CD4-positive, alpha-beta memory T cell (primary cell): ENCODE measurements at regions not wholly inside any gene's neighbourhood (a gene's known extent, or its start where the extent isn't known, plus 50 kb on each side); places are given as distances from the start of the nearest gene placed in this dataset.
"Not testable (repeated sequence)": the region's sequence is repeated elsewhere in the genome, so short reads cannot be mapped to it uniquely, and the experiment has no call there.

Experiments used
- CTCF ChIA-PET: fragments of 350-600 bp; sonication (Branson Sonifier 250); formaldehyde crosslinking; loops from one replicate; lab custom pipeline; 2021; ENCODE audit warnings: inconsistent platforms; ENCODE audit not compliant: partially characterized antibody; lab: Charles Lee
- POLR2A ChIA-PET: fragments of 350-600 bp; sonication (Branson Sonifier 250); formaldehyde crosslinking; loops from one replicate; lab custom pipeline; 2021; ENCODE audit not compliant: partially characterized antibody; lab: Charles Lee
- DNase-seq, 5 donors: peaks; one replicate each; pipeline versions ENCODE4 v3.0.0 to v3.0.0-alpha.2; 2020 to 2022; ENCODE audit warnings: mixed read lengths in 1 of 5
- H3K27ac ChIP-seq: one replicate; pipeline ENCODE4 v1.7.0; 2013; ENCODE audit warnings: low read depth, low read length
- H3K27me3 ChIP-seq: 2 replicates; pipeline ENCODE4 v1.7.0; 2013; ENCODE audit warnings: mild to moderate bottlenecking, low read length, moderate library complexity; ENCODE audit not compliant: insufficient read depth
- H3K36me3 ChIP-seq: 2 replicates; pipeline ENCODE4 v1.7.0; 2013; ENCODE audit warnings: mild to moderate bottlenecking, low read length, moderate library complexity; ENCODE audit not compliant: insufficient read depth
- H3K4me1 ChIP-seq: 2 replicates; pipeline ENCODE4 v1.7.0; 2013; ENCODE audit warnings: mild to moderate bottlenecking, low read length, moderate library complexity; ENCODE audit not compliant: insufficient read depth
- H3K4me3 ChIP-seq, 2 donors: one replicate each; pipeline ENCODE4 v1.7.0; 2013; ENCODE audit warnings: low read length in 2 of 2, mild to moderate bottlenecking in 1 of 2
- H3K9me3 ChIP-seq, 2 donors: one replicate each; pipeline ENCODE4 v1.7.0; 2013; ENCODE audit warnings: low read length in 2 of 2, control low read depth in 1 of 2; ENCODE audit not compliant: control insufficient read depth in 1 of 2
- H3K27ac Mint-ChIP-seq, 7 donors: one replicate each; pipeline ENCODE4 v1.8.0; 2020 to 2021; ENCODE audit warnings: mixed read lengths in 7 of 7, mild to moderate bottlenecking in 6 of 7, inconsistent platforms in 3 of 7, moderate library complexity in 3 of 7
- H3K27me3 Mint-ChIP-seq, 2 donors: one replicate each; pipeline ENCODE4 v1.8.0; 2020 to 2021; ENCODE audit warnings: mixed read lengths in 2 of 2
- H3K36me3 Mint-ChIP-seq, 2 donors: one replicate each; pipeline ENCODE4 v1.8.0; 2020 to 2021; ENCODE audit warnings: mixed read lengths in 2 of 2, inconsistent platforms in 1 of 2, mild to moderate bottlenecking in 1 of 2
- H3K4me1 Mint-ChIP-seq, 4 donors: one replicate each; pipeline ENCODE4 v1.8.0; 2020 to 2021; ENCODE audit warnings: mixed read lengths in 4 of 4, mild to moderate bottlenecking in 1 of 4
- H3K4me3 Mint-ChIP-seq, 8 donors: one replicate each; pipeline ENCODE4 v1.8.0; 2020 to 2021; ENCODE audit warnings: mixed read lengths in 8 of 8, mild to moderate bottlenecking in 7 of 8, moderate library complexity in 6 of 8, inconsistent platforms in 3 of 8
- H3K9me3 Mint-ChIP-seq, 8 donors: one replicate each; pipeline ENCODE4 v1.8.0; 2020 to 2021; ENCODE audit warnings: mixed read lengths in 8 of 8, mild to moderate bottlenecking in 5 of 8, inconsistent platforms in 3 of 8, moderate library complexity in 1 of 8
- intact Hi-C: fragments of 100-400 bp; cut with micrococcal nuclease; formaldehyde crosslinking; loops from one replicate; pipeline ENCODE4 v1.15.1; 2023

- ChIA-PET POLR2A (no interaction called here), CTCF (no interaction called here)
- DNase-seq, result no peak
- Mint-ChIP-seq H3K27me3 (no peaks in the 10 kb centered on the region), H3K9me3 (peaks cover 0 to 13% (median 2%) of the 10 kb centered on the region in 8 donors), H3K36me3 (peaks cover 0 to 3% of the 10 kb centered on the region in 2 donors), H3K27ac (no peak overlapping the region), H3K4me3 (no peak overlapping the region), H3K4me1 (no peaks in the 10 kb centered on the region)
- H3K27ac ChIP-seq, result no peak overlapping the region
- H3K4me3 ChIP-seq, result no peak overlapping the region
- intact Hi-C loops, result no loop called here
- H3K27me3 ChIP-seq, result no peaks in the 10 kb centered on the region
- H3K9me3 ChIP-seq, result no peaks in the 10 kb centered on the region
- H3K4me1 ChIP-seq, result no peaks in the 10 kb centered on the region
- no peaks in the 10 kb centered on the region for H3K36me3 ChIP-seq
These were observed 378.5 kb downstream of the PIK3C3 start for GRCh38 chr18:42333558-42333957.

DNA sequence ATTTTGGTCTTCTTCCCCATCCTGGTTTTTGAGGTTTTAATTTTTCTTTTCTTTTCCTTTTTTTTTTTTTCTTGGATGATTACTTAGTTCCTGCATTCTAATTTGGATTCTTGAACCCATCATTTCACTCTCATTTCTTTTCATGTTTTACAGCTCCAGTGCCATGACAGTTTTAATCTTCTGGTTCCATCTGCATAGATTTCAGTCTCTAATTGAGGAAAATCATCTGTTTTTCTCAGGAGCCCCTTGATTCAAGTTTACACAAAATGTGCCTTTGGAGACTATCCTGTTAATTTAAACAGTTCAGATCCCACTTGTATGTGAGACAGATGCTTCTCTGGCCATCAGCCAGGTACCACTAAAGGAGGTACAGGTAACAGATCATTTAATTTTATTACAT, 379.9 kb downstream of the PIK3C3 start:
- Mint-ChIP-seq H3K36me3 (peaks cover 0 to 3% of the 10 kb centered on the region in 2 donors), H3K4me1 (no peaks in the 10 kb centered on the region), H3K27me3 (no peaks in the 10 kb centered on the region), H3K4me3 (no peak overlapping the region), H3K27ac (no peak overlapping the region), H3K9me3 (peaks cover 0 to 10% (median 2%) of the 10 kb centered on the region in 8 donors)
- intact Hi-C loops, result no loop called here
- Histone ChIP-seq H3K4me1 (no peaks in the 10 kb centered on the region), H3K36me3 (no peaks in the 10 kb centered on the region), H3K9me3 (no peaks in the 10 kb centered on the region), H3K27ac (no peak overlapping the region), H3K4me3 (no peak overlapping the region), H3K27me3 (no peaks in the 10 kb centered on the region)
- POLR2A ChIA-PET, result no interaction called here
- no peak for DNase-seq
- CTCF ChIA-PET, result no interaction called here

- ChIA-PET POLR2A (no interaction called here), CTCF (no interaction called here)
- Mint-ChIP-seq H3K4me3 (no peak overlapping the region), H3K27ac (no peak overlapping the region), H3K27me3 (no peaks in the 10 kb centered on the region), H3K9me3 (peaks cover 0 to 10% (median 2%) of the 10 kb centered on the region in 8 donors), H3K4me1 (no peaks in the 10 kb centered on the region), H3K36me3 (peaks cover 0 to 3% of the 10 kb centered on the region in 2 donors)
- Histone ChIP-seq H3K27ac (no peak overlapping the region), H3K36me3 (no peaks in the 10 kb centered on the region), H3K4me1 (no peaks in the 10 kb centered on the region), H3K9me3 (no peaks in the 10 kb centered on the region), H3K27me3 (no peaks in the 10 kb centered on the region), H3K4me3 (no peak overlapping the region)
- intact Hi-C loops, result no loop called here
- DNase-seq, result no peak
These were observed 381.1 kb downstream of the PIK3C3 start for GRCh38 chr18:42336139-42336538.

DNA sequence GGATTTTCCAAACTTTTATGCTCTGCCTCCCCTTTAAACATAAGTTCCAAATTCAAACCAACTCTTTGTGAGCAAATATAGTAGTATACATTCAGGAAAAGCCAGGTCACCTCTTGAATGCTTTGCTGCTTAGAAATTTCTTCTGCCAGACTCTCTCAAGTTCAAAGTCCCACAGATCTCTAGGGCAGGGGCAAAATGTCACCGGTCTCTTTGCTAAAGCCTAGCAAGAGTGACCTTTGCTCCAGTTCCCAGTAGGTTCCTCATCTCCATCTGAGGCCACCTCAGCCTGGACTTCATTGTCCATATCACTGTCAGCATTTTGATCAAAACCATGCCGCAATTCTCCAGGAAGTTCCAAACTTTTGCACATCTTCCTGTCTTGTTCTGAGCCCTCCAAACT, 382.3 kb downstream of the PIK3C3 start:
- H3K27ac Mint-ChIP-seq, intact Hi-C loops, H3K9me3 ChIP-seq, H3K4me1 ChIP-seq, POLR2A ChIA-PET, H3K27me3 Mint-ChIP-seq, CTCF ChIA-PET, H3K27ac ChIP-seq, H3K4me1 Mint-ChIP-seq, H3K36me3 Mint-ChIP-seq, DNase-seq, H3K4me3 ChIP-seq, H3K36me3 ChIP-seq, H3K4me3 Mint-ChIP-seq, H3K27me3 ChIP-seq: not testable (repeated sequence)
- H3K9me3 Mint-ChIP-seq, result peaks cover 0 to 10% (median 2%) of the 10 kb centered on the region in 8 donors

DNA sequence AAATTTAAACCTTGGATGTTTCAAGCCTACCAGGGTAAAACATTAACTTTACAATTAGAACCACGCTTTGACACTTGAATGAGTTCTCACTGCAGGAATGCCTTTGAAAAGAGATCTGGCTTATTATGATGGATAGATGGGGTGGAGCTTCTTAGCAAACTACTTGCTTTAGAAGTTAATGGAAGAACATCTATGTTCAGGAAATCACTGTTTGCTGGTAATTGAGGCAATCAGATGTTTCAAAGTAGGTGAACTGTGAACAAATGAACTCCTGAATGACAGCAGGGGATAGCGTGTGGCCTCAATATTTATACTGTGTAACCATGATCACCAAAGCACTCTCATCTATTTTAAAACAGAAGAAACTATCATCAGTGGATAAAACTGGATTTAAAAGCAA, 383.6 kb downstream of the PIK3C3 start:
- no peak for DNase-seq
- no peak overlapping the region for H3K4me3 ChIP-seq
- Mint-ChIP-seq H3K4me3 (no peak overlapping the region), H3K4me1 (no peaks in the 10 kb centered on the region), H3K9me3 (peaks cover 0 to 10% (median 4%) of the 10 kb centered on the region in 8 donors), H3K36me3 (peaks cover 0 to 3% of the 10 kb centered on the region in 2 donors), H3K27me3 (no peaks in the 10 kb centered on the region), H3K27ac (no peak overlapping the region)
- ChIA-PET POLR2A (no interaction called here), CTCF (interaction anchor here (1.4 kb wide), 1 partner anchor 224 kb away, joined by 3 read pairs; no protein-coding TSS in a partner anchor)
- intact Hi-C loops, result no loop called here
- no peaks in the 10 kb centered on the region for H3K4me1 ChIP-seq
- no peak overlapping the region for H3K27ac ChIP-seq
- no peaks in the 10 kb centered on the region for H3K9me3 ChIP-seq
- H3K36me3 ChIP-seq, result no peaks in the 10 kb centered on the region
- H3K27me3 ChIP-seq, result no peaks in the 10 kb centered on the region

- CTCF ChIA-PET, result no interaction called here
- DNase-seq, result no peak
- peaks cover 0 to 3% of the 10 kb centered on the region in 2 donors for H3K36me3 Mint-ChIP-seq
- no peak overlapping the region for H3K27ac Mint-ChIP-seq
- H3K27me3 ChIP-seq, result no peaks in the 10 kb centered on the region
- H3K27ac ChIP-seq, result no peak overlapping the region
- H3K36me3 ChIP-seq, result no peaks in the 10 kb centered on the region
- H3K9me3 ChIP-seq, result no peaks in the 10 kb centered on the region
- no peaks in the 10 kb centered on the region for H3K27me3 Mint-ChIP-seq
- intact Hi-C loops, result no loop called here
- H3K4me1 Mint-ChIP-seq, result no peaks in the 10 kb centered on the region
- POLR2A ChIA-PET, result no interaction called here
- H3K4me3 ChIP-seq, result no peak overlapping the region
- H3K4me3 Mint-ChIP-seq, result no peak overlapping the region
- no peaks in the 10 kb centered on the region for H3K4me1 ChIP-seq
- H3K9me3 Mint-ChIP-seq, result peaks cover 0 to 10% (median 4%) of the 10 kb centered on the region in 8 donors
These were observed 384.3 kb downstream of the PIK3C3 start for GRCh38 chr18:42339372-42339771.

DNA sequence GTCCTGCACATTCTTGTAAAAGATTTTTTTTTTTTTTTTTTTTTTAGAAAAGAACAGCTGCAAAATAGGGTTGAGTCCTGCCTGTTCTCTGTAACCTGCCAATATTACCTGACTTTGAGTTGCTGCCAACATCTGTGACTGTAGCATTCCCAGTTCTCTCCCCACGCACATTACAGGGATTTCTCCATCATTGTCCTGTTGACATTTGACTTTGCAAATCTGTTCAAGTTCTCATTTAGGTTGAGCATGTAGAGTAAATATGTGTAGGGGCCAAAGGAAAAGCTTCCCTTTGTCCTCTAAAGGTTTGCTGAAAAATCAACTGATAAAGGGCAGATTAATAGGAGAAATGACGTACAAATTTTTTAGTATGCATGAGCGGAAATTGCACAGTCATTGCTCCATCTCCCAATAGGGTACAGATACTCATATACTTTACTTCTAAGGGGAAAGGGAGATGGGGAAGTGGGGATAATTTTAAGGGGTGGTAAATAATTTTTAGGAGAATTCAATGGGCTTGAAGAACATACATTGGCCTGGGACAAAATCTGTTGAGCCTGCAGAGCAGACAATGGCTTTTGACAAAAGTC, 385.5 kb downstream of the PIK3C3 start:
- H3K9me3 Mint-ChIP-seq, result peaks cover 0 to 9% (median 3%) of the 10 kb centered on the region in 8 donors
- H3K4me3 Mint-ChIP-seq, result no peak overlapping the region
- no peak overlapping the region for H3K27ac Mint-ChIP-seq
- intact Hi-C loops, result no loop called here
- no peaks in the 10 kb centered on the region for H3K27me3 Mint-ChIP-seq
- ChIA-PET POLR2A (no interaction called here), CTCF (no interaction called here)
- no peak overlapping the region for H3K4me3 ChIP-seq
- H3K36me3 ChIP-seq, result no peaks in the 10 kb centered on the region
- no peak overlapping the region for H3K27ac ChIP-seq
- no peaks in the 10 kb centered on the region for H3K27me3 ChIP-seq
- no peaks in the 10 kb centered on the region for H3K4me1 Mint-ChIP-seq
- H3K4me1 ChIP-seq, result no peaks in the 10 kb centered on the region
- peaks cover 0 to 3% of the 10 kb centered on the region in 2 donors for H3K36me3 Mint-ChIP-seq
- DNase-seq, result no peak
- no peaks in the 10 kb centered on the region for H3K9me3 ChIP-seq
